ENCODE measurements at regions not wholly inside any gene's neighbourhood (a gene's known extent, or its start where the extent isn't known, plus 50 kb on each side); places are given as distances from the start of the nearest gene placed in this dataset.

GRCh38 chr2:48221846-48222516 is 92.5 kb upstream of the FOXN2 start:
- Histone ChIP-seq H3K4me1 (no peaks in the 10 kb centered on the region), H3K9ac (ENCODE audit: low read depth in 2 of 2, low read length in 2 of 2) (no peak overlapping the region), H3K27ac (no peak overlapping the region), H3K27me3 (no peaks in the 10 kb centered on the region), H3K36me3 (no peaks in the 10 kb centered on the region), H3K4me3 (no peak overlapping the region), H3K9me3 (no peaks in the 10 kb centered on the region)
- DNase-seq: no peak
- TF ChIP-seq CTCF (IDR thresholded peaks at IDR 0.05): no peak
- intact Hi-C loops (cut with DNase I): no loop called here

GRCh38 chr2:48227617-48228344 is 86.7 kb upstream of the FOXN2 start:
- no peak for DNase-seq
- H3K27me3 ChIP-seq: no peaks in the 10 kb centered on the region
- H3K4me3 ChIP-seq: no peak overlapping the region
- H3K9me3 ChIP-seq: no peaks in the 10 kb centered on the region
- intact Hi-C loops (cut with DNase I): no loop called here
- no peaks in the 10 kb centered on the region for H3K4me1 ChIP-seq
- no peaks in the 10 kb centered on the region for H3K36me3 ChIP-seq
- no peak overlapping the region for H3K9ac ChIP-seq (ENCODE audit: low read depth in 2 of 2, low read length in 2 of 2)
- H3K27ac ChIP-seq: no peak overlapping the region
- TF ChIP-seq CTCF (IDR thresholded peaks at IDR 0.05): no peak

- no peak overlapping the region for H3K4me3 ChIP-seq
- no peaks in the 10 kb centered on the region for H3K27me3 ChIP-seq
- H3K4me1 ChIP-seq: no peaks in the 10 kb centered on the region
- no peak for DNase-seq
- H3K36me3 ChIP-seq: no peaks in the 10 kb centered on the region
- no peak for TF ChIP-seq CTCF (IDR thresholded peaks at IDR 0.05)
- no peak overlapping the region for H3K9ac ChIP-seq (ENCODE audit: low read depth in 2 of 2, low read length in 2 of 2)
- H3K27ac ChIP-seq: no peak overlapping the region
- H3K9me3 ChIP-seq: no peaks in the 10 kb centered on the region
- intact Hi-C loops (cut with DNase I): no loop called here
Observed at GRCh38 chr2:48228345-48228684, 86.2 kb upstream of the FOXN2 start.

- Histone ChIP-seq H3K27me3 (no peaks in the 10 kb centered on the region), H3K9ac (ENCODE audit: low read depth in 2 of 2, low read length in 2 of 2) (no peak overlapping the region), H3K36me3 (no peaks in the 10 kb centered on the region), H3K27ac (no peak overlapping the region), H3K4me1 (no peaks in the 10 kb centered on the region), H3K4me3 (no peak overlapping the region), H3K9me3 (no peaks in the 10 kb centered on the region)
- intact Hi-C loops (cut with DNase I): no loop called here
- DNase-seq: no peak
- TF ChIP-seq CTCF (IDR thresholded peaks at IDR 0.05): no peak
Observed at GRCh38 chr2:48229063-48229462, 85.4 kb upstream of the FOXN2 start.

- no peak for TF ChIP-seq CTCF (IDR thresholded peaks at IDR 0.05)
- no peaks in the 10 kb centered on the region for H3K4me1 ChIP-seq
- H3K27ac ChIP-seq: no peak overlapping the region
- H3K4me3 ChIP-seq: no peak overlapping the region
- intact Hi-C loops (cut with DNase I): no loop called here
- H3K27me3 ChIP-seq: no peaks in the 10 kb centered on the region
- no peak overlapping the region for H3K9ac ChIP-seq (ENCODE audit: low read depth in 2 of 2, low read length in 2 of 2)
- no peak for DNase-seq
- no peaks in the 10 kb centered on the region for H3K36me3 ChIP-seq
- no peaks in the 10 kb centered on the region for H3K9me3 ChIP-seq
Observed at GRCh38 chr2:48230834-48231233, 83.6 kb upstream of the FOXN2 start.

Data from colonic mucosa (tissue), 4 donors.